G401.6 (cell line): ENCODE measurements at regions not wholly inside any gene's neighbourhood (a gene's known extent, or its start where the extent isn't known, plus 50 kb on each side); places are given as distances from the start of the nearest gene placed in this dataset.
"Not testable (repeated sequence)": the region's sequence is repeated elsewhere in the genome, so short reads cannot be mapped to it uniquely, and the experiment has no call there.

Experiments used
- FAIRE-seq: peaks from 2 replicates; lab custom pipeline; 2012; peaks lifted over from hg19 to GRCh38; lab: Jason Lieb, UNC

GRCh38 chr7:145462463-145462862 is 626.6 kb upstream of the TPK1 start:
- no peak for FAIRE-seq

- FAIRE-seq = no peak
Observed at GRCh38 chr7:145434811-145435210, 599.0 kb upstream of the TPK1 start.

- FAIRE-seq = no peak
Observed at GRCh38 chr7:145431834-145432233, 596.0 kb upstream of the TPK1 start.

GRCh38 chr7:145418481-145418880 is 582.6 kb upstream of the TPK1 start:
- FAIRE-seq = not testable (repeated sequence)

- FAIRE-seq = no peak
Observed at GRCh38 chr7:145411066-145411465, 575.2 kb upstream of the TPK1 start.

GRCh38 chr7:145398758-145399157 is 562.9 kb upstream of the TPK1 start:
- no peak for FAIRE-seq

- FAIRE-seq = no peak
Observed at GRCh38 chr7:145394126-145394525, 558.3 kb upstream of the TPK1 start.

GRCh38 chr7:145382762-145383161 is 546.9 kb upstream of the TPK1 start:
- FAIRE-seq = no peak

- no peak for FAIRE-seq
Observed at GRCh38 chr7:145378197-145378596, 542.3 kb upstream of the TPK1 start.

- no peak for FAIRE-seq
Observed at GRCh38 chr7:145360511-145361100, 524.8 kb upstream of the TPK1 start.

GRCh38 chr7:145350334-145350733 is 514.5 kb upstream of the TPK1 start:
- FAIRE-seq = no peak

- not testable (repeated sequence) for FAIRE-seq
Observed at GRCh38 chr7:145349452-145349851, 513.6 kb upstream of the TPK1 start.

GRCh38 chr7:145347271-145347670 is 511.4 kb upstream of the TPK1 start:
- no peak for FAIRE-seq

GRCh38 chr7:145339319-145339718 is 503.5 kb upstream of the TPK1 start:
- no peak for FAIRE-seq

GRCh38 chr7:145331522-145331921 is 495.7 kb upstream of the TPK1 start:
- FAIRE-seq = no peak

- FAIRE-seq = no peak
Observed at GRCh38 chr7:145331076-145331475, 495.2 kb upstream of the TPK1 start.

- FAIRE-seq = no peak
Observed at GRCh38 chr7:145327646-145328045, 491.8 kb upstream of the TPK1 start.

GRCh38 chr7:145324081-145324480 is 488.2 kb upstream of the TPK1 start:
- no peak for FAIRE-seq

GRCh38 chr7:145313551-145313950 is 477.7 kb upstream of the TPK1 start:
- FAIRE-seq = no peak

GRCh38 chr7:145293754-145294153 is 457.9 kb upstream of the TPK1 start:
- no peak for FAIRE-seq

GRCh38 chr7:145293228-145293701 is 457.4 kb upstream of the TPK1 start:
- FAIRE-seq = no peak

- no peak for FAIRE-seq
Observed at GRCh38 chr7:145289384-145289783, 453.5 kb upstream of the TPK1 start.

GRCh38 chr7:145276118-145276517 is 440.3 kb upstream of the TPK1 start:
- FAIRE-seq = no peak

- no peak for FAIRE-seq
Observed at GRCh38 chr7:145269418-145270161, 433.7 kb upstream of the TPK1 start.
